ENCODE measurements at regions not wholly inside any gene's neighbourhood (a gene's known extent, or its start where the extent isn't known, plus 50 kb on each side); places are given as distances from the start of the nearest gene placed in this dataset.
A peak's percentile ranks its signal among the peaks of the same experiment; 100 is the strongest.

DNA sequence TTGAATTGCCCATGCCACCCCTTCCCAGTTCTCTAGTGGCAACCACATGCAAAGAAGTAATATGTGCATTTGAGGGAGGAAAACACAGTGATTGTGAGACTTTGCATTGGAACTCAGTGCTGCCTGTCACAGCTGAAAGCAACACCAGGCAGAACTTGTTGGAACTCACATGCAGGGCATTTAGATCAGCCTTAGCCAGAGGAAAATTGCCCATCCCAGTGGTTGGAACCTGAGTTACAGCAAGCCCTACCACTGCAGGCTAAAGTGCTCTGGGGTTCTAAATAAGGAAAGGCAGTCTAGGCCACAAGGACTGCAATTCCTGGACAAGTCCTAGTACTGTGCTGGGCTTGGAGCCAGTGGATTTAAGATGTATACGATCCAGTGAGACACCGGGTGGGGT lies 245.3 kb upstream of the UFL1 start:
- no peak for DNase-seq (ENCODE audit: low spot score)
- Mint-ChIP-seq H3K4me3 (no peak overlapping the region), H3K27ac (no peak overlapping the region), H3K9me3 (peaks cover 16% of the 10 kb centered on the region; the same call in 2 of the 3 replicates), H3K4me1 (no peaks in the 10 kb centered on the region), H3K36me3 (ENCODE audit: low read depth) (peaks cover 9% of the 10 kb centered on the region; the same call in 1 of the 3 replicates), H3K27me3 (ENCODE audit: insufficient read depth, low read depth, poor library complexity) (no peaks in the 10 kb centered on the region)
- no peaks in the 10 kb centered on the region for H3K79me2 ChIP-seq (replicated peaks; ENCODE audit: insufficient read depth)
- H3K9me2 ChIP-seq (ENCODE audit: insufficient read depth): no peaks in the 10 kb centered on the region
- no peak overlapping the region for H3K4me3 ChIP-seq
- no peak overlapping the region for H3K27ac ChIP-seq (ENCODE audit: low read depth)
- no peaks in the 10 kb centered on the region for H3F3A ChIP-seq (replicated peaks; ENCODE audit: low read depth)
- no peaks in the 10 kb centered on the region for H4K20me1 ChIP-seq (replicated peaks; ENCODE audit: insufficient read depth)
- no peaks in the 10 kb centered on the region for H3K36me3 ChIP-seq (ENCODE audit: insufficient read depth)
- no peaks in the 10 kb centered on the region for H3K27me3 ChIP-seq (ENCODE audit: insufficient read depth)
- TF ChIP-seq, protein P1, sequence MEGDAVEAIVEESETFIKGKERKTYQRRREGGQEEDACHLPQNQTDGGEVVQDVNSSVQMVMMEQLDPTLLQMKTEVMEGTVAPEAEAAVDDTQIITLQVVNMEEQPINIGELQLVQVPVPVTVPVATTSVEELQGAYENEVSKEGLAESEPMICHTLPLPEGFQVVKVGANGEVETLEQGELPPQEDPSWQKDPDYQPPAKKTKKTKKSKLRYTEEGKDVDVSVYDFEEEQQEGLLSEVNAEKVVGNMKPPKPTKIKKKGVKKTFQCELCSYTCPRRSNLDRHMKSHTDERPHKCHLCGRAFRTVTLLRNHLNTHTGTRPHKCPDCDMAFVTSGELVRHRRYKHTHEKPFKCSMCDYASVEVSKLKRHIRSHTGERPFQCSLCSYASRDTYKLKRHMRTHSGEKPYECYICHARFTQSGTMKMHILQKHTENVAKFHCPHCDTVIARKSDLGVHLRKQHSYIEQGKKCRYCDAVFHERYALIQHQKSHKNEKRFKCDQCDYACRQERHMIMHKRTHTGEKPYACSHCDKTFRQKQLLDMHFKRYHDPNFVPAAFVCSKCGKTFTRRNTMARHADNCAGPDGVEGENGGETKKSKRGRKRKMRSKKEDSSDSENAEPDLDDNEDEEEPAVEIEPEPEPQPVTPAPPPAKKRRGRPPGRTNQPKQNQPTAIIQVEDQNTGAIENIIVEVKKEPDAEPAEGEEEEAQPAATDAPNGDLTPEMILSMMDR (conservative IDR thresholded peaks at IDR 0.05; ENCODE audit: low read depth in 2 of 2): 0 out of 4 replicates have a peak, but pooled peaks of 1 of the 2 experiments have one; percentile 1
- TF ChIP-seq STAT1 (IDR thresholded peaks at IDR 0.05; ENCODE audit: unreplicated experiment) (no peak), ZNF114 (CRISPR knock-in tag; IDR thresholded peaks at IDR 0.05) (no peak)
- H3K4me1 ChIP-seq (ENCODE audit: insufficient read depth): no peaks in the 10 kb centered on the region
- no peak overlapping the region for H2AFZ ChIP-seq
- H3K4me2 ChIP-seq: no peak overlapping the region
- ATAC-seq: peak; percentile 73

DNA sequence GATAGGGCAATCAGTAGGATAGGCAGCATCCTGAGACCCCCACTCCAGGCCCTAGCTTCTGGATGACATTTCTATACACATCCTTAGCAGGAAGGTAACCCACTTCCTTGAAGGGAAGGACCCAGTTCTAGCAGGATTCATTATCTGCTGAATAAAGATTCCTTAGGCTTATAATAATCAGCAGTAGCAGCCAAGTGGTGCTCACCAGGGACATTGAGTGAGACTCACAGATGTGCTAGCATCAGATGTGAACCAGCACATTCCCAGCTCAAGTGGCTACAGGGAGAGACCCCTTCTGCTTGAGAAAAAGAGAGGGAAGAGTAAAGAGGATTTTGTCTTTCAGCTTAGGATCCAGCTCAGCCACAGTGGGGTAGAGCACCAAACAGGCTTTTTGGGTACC lies 244.8 kb upstream of the UFL1 start:
- H3K27ac ChIP-seq (ENCODE audit: low read depth): no peak overlapping the region
- H3K27me3 ChIP-seq (ENCODE audit: insufficient read depth): no peaks in the 10 kb centered on the region
- no peaks in the 10 kb centered on the region for H4K20me1 ChIP-seq (replicated peaks; ENCODE audit: insufficient read depth)
- no peak overlapping the region for H3K27ac Mint-ChIP-seq
- no peak overlapping the region for H3K4me2 ChIP-seq
- no peak for DNase-seq (ENCODE audit: low spot score)
- no peaks in the 10 kb centered on the region for H3K4me1 ChIP-seq (ENCODE audit: insufficient read depth)
- no peak overlapping the region for H2AFZ ChIP-seq
- no peaks in the 10 kb centered on the region for H3K27me3 Mint-ChIP-seq (ENCODE audit: insufficient read depth, low read depth, poor library complexity)
- peaks cover 9% of the 10 kb centered on the region; the same call in 1 of the 3 replicates for H3K36me3 Mint-ChIP-seq (ENCODE audit: low read depth)
- no peak overlapping the region for H3K4me3 Mint-ChIP-seq
- no peak overlapping the region for H3K4me3 ChIP-seq
- H3K9me2 ChIP-seq (ENCODE audit: insufficient read depth): no peaks in the 10 kb centered on the region
- H3K36me3 ChIP-seq (ENCODE audit: insufficient read depth): no peaks in the 10 kb centered on the region
- H3K4me1 Mint-ChIP-seq: no peaks in the 10 kb centered on the region
- TF ChIP-seq POLR2AphosphoS5 (IDR thresholded peaks at IDR 0.05; ENCODE audit: low read depth): no peak
- TF ChIP-seq, protein P2, sequence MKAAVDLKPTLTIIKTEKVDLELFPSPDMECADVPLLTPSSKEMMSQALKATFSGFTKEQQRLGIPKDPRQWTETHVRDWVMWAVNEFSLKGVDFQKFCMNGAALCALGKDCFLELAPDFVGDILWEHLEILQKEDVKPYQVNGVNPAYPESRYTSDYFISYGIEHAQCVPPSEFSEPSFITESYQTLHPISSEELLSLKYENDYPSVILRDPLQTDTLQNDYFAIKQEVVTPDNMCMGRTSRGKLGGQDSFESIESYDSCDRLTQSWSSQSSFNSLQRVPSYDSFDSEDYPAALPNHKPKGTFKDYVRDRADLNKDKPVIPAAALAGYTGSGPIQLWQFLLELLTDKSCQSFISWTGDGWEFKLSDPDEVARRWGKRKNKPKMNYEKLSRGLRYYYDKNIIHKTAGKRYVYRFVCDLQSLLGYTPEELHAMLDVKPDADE (IDR thresholded peaks at IDR 0.05): no peak
- TF ChIP-seq JUNB (IDR thresholded peaks at IDR 0.05; ENCODE audit: unreplicated experiment): no peak
- no peak for TF ChIP-seq NANOG (IDR thresholded peaks at IDR 0.05; ENCODE audit: borderline replicate concordance)
- peaks cover 14% of the 10 kb centered on the region; the same call in 2 of the 3 replicates for H3K9me3 Mint-ChIP-seq
- no peaks in the 10 kb centered on the region for H3F3A ChIP-seq (replicated peaks; ENCODE audit: low read depth)
- no peaks in the 10 kb centered on the region for H3K79me2 ChIP-seq (replicated peaks; ENCODE audit: insufficient read depth)
- no peak for ATAC-seq

DNA sequence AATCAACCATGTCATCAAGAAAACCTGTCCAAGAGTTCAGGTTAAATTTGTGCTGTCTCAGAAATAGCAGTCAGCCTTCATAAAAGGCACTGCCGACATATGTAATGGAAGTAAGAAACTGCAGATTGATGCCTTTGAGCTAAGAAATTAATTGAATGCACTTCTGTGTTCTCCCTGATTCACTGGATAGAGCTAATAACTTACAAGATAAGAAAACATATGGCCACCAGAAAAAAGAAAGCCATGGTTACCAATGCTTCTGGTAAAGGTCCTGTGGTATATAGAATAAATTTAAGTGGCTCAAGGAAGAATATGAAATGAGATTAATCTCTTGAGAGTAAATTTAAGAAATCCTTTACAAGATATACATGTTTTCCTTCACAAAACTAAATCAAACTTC lies 242.5 kb upstream of the UFL1 start:
- Histone ChIP-seq H3K9me2 (ENCODE audit: insufficient read depth) (0 out of 2 replicates have a peak, but pooled peaks cover 4% of the 10 kb centered on the region), H3K4me3 (no peak overlapping the region), H3K4me1 (ENCODE audit: insufficient read depth) (no peaks in the 10 kb centered on the region), H3K27ac (ENCODE audit: low read depth) (no peak overlapping the region), H3K36me3 (ENCODE audit: insufficient read depth) (no peaks in the 10 kb centered on the region), H3K4me2 (no peak overlapping the region), H4K20me1 (replicated peaks; ENCODE audit: insufficient read depth) (no peaks in the 10 kb centered on the region), H2AFZ (peak overlapping the region; percentile 80; the same call in 1 of the 2 replicates), H3K79me2 (replicated peaks; ENCODE audit: insufficient read depth) (no peaks in the 10 kb centered on the region), H3K27me3 (ENCODE audit: insufficient read depth) (no peaks in the 10 kb centered on the region), H3F3A (replicated peaks; ENCODE audit: low read depth) (no peaks in the 10 kb centered on the region)
- Mint-ChIP-seq H3K4me3 (no peak overlapping the region), H3K36me3 (ENCODE audit: low read depth) (no peaks in the 10 kb centered on the region), H3K9me3 (no peaks in the 10 kb centered on the region), H3K4me1 (no peaks in the 10 kb centered on the region), H3K27me3 (ENCODE audit: insufficient read depth, low read depth, poor library complexity) (no peaks in the 10 kb centered on the region), H3K27ac (no peak overlapping the region)
- DNase-seq (ENCODE audit: low spot score) (no peak), ATAC-seq (no peak)
- TF ChIP-seq EZH2phosphoT487 (IDR thresholded peaks at IDR 0.05; ENCODE audit: unreplicated experiment) (no peak), ZNF331 (CRISPR knock-in tag; IDR thresholded peaks at IDR 0.05; ENCODE audit: low read depth) (no peak)

Measured in GM23338 (cell line).